Smooth muscle cell (in vitro differentiated cells): ENCODE measurements at regions not wholly inside any gene's neighbourhood (a gene's known extent, or its start where the extent isn't known, plus 50 kb on each side); places are given as distances from the start of the nearest gene placed in this dataset.

Experiments
- DNase-seq: peaks from one replicate; lab custom pipeline; 2025; ENCODE audit not compliant: unreplicated experiment; lab: John Stamatoyannopoulos, UW
- H2AFZ ChIP-seq: fragments of 200-600 bp; sonication (generic); 2 replicates; pipeline ENCODE4 v1.6.0; 2016; ENCODE audit warnings: antibody characterized with exemption, low read depth, mild to moderate bottlenecking
- H3F3A ChIP-seq: fragments of 200-600 bp; sonication (generic); 2 replicates; pipeline ENCODE4 v1.6.0; 2017; ENCODE audit warnings: antibody characterized with exemption, low read depth
- H3K27ac ChIP-seq: fragments of 200-600 bp; sonication (generic); 2 replicates; pipeline ENCODE4 v1.5.1; 2016; ENCODE audit warnings: low read depth, mild to moderate bottlenecking
- H3K27me3 ChIP-seq: fragments of 200-600 bp; sonication (generic); 2 replicates; pipeline ENCODE4 v1.6.1; 2016; ENCODE audit warnings: low read depth, mild to moderate bottlenecking
- H3K36me3 ChIP-seq: fragments of 200-600 bp; sonication (generic); 2 replicates; pipeline ENCODE4 v1.5.1; 2016; ENCODE audit warnings: low read depth
- H3K4me1 ChIP-seq: fragments of 200-600 bp; sonication (generic); 2 replicates; pipeline ENCODE4 v1.5.1; 2016; ENCODE audit warnings: low read depth
- H3K4me2 ChIP-seq: fragments of 200-600 bp; sonication (generic); 2 replicates; pipeline ENCODE4 v1.6.0; 2016; ENCODE audit warnings: mild to moderate bottlenecking
- H3K4me3 ChIP-seq: fragments of 200-600 bp; sonication (generic); 2 replicates; pipeline ENCODE4 v1.5.1; 2016; ENCODE audit warnings: mild to moderate bottlenecking
- H3K79me2 ChIP-seq: fragments of 200-600 bp; sonication (generic); 2 replicates; pipeline ENCODE4 v1.6.0; 2016; ENCODE audit warnings: low read depth, mild to moderate bottlenecking
- H3K9ac ChIP-seq: fragments of 200-600 bp; sonication (generic); 2 replicates; pipeline ENCODE4 v1.6.0; 2016; ENCODE audit warnings: low read depth
- H3K9me3 ChIP-seq: fragments of 200-600 bp; sonication (generic); replicated peaks from 2 replicates; pipeline ENCODE4 v1.5.1; 2016; ENCODE audit warnings: low read depth
- H4K20me1 ChIP-seq: fragments of 200-600 bp; sonication (generic); 2 replicates; pipeline ENCODE4 v1.6.0; 2016; ENCODE audit warnings: low read depth
- CTCF ChIP-seq: fragments of 200-600 bp; sonication (generic); IDR thresholded peaks from 2 replicates; pipeline ENCODE4 v1.5.1; 2017; ENCODE audit warnings: borderline replicate concordance, mild to moderate bottlenecking, antibody characterized with exemption; ENCODE audit not compliant: insufficient read depth, poor library complexity, severe bottlenecking
- WGBS: methylation state at CpG from one replicate; pipeline ENCODE4 v1.1.7; 2016; ENCODE audit warnings: low lambda C conversion rate; 5-methylcytosine and 5-hydroxymethylcytosine counted together

DNA sequence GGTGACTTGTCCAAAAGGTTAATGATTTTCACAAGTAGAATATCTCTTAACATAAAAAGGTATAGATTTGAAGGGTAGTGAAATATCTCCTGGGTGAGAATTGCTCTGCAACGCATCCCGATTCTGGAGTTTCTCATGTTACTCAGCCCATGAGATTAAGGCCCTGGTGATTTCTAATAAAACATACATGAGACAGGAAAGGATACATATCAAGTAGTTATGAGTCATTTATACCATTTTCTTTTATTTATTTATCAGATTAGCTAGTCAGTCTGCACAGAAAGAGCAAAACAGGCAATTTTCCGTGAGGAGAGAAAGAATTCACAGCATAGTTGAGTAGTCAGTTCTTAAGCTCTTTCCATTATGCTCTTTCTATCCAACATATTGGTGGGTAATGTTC lies 535.6 kb upstream of the ATP2B1 start:
- 79% methylated on average over 3 of the region's 3 CpGs for WGBS
- Histone ChIP-seq H3K4me3 (no peak overlapping the region), H3K36me3 (no peaks in the 10 kb centered on the region), H2AFZ (no peak overlapping the region), H3K79me2 (no peaks in the 10 kb centered on the region), H3K27ac (no peak overlapping the region), H3K9ac (no peak overlapping the region), H3K9me3 (no peaks in the 10 kb centered on the region), H3F3A (no peaks in the 10 kb centered on the region), H3K4me2 (no peak overlapping the region), H3K27me3 (no peaks in the 10 kb centered on the region), H3K4me1 (no peaks in the 10 kb centered on the region), H4K20me1 (no peaks in the 10 kb centered on the region)
- no peak for TF ChIP-seq CTCF
- DNase-seq: no peak

GRCh38 chr12:90243211-90243610 lies 534.6 kb upstream of the ATP2B1 start:
- Histone ChIP-seq H4K20me1 (no peaks in the 10 kb centered on the region), H3K9me3 (no peaks in the 10 kb centered on the region), H3K4me3 (no peak overlapping the region), H3K36me3 (no peaks in the 10 kb centered on the region), H3K4me1 (no peaks in the 10 kb centered on the region), H3F3A (no peaks in the 10 kb centered on the region), H3K27ac (no peak overlapping the region), H3K27me3 (no peaks in the 10 kb centered on the region), H3K9ac (no peak overlapping the region), H3K79me2 (no peaks in the 10 kb centered on the region), H2AFZ (no peak overlapping the region), H3K4me2 (no peak overlapping the region)
- no peak for TF ChIP-seq CTCF
- 93% methylated on average over 4 of the region's 4 CpGs for WGBS
- no peak for DNase-seq

DNA sequence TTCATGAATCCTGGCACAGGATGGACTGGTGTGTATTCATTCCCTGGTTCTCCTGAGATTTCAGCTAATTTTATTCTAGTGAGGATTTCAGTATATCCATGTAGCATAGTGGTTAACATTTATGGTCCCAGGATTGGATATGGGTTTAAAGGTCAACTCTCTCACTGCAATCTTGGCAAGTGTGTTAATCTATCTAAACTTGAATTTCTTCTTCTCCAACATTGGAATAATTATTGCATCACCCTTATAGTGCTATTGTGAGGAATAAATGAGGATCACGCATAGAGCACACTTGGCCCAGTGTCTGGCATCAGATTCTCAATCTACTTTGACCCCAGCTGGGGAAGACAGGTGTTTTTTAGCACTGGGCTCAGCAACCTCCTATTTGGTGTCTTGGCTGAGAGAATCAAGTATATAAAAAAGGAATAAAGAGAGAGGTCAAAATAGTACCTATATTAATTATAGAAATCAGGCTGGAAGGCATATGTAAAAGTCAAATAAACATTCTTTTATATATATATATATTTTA lies 531.2 kb upstream of the ATP2B1 start:
- DNase-seq: no peak
- no peaks in the 10 kb centered on the region for H3K79me2 ChIP-seq
- no peaks in the 10 kb centered on the region for H3K4me1 ChIP-seq
- 96% methylated on average over 1 of the region's 1 CpG for WGBS
- H3K27me3 ChIP-seq: no peaks in the 10 kb centered on the region
- no peak overlapping the region for H3K4me3 ChIP-seq
- H2AFZ ChIP-seq: no peak overlapping the region
- H3F3A ChIP-seq: no peaks in the 10 kb centered on the region
- no peak overlapping the region for H3K4me2 ChIP-seq
- no peaks in the 10 kb centered on the region for H4K20me1 ChIP-seq
- no peaks in the 10 kb centered on the region for H3K9me3 ChIP-seq
- TF ChIP-seq CTCF: no peak
- H3K9ac ChIP-seq: no peak overlapping the region
- H3K36me3 ChIP-seq: no peaks in the 10 kb centered on the region
- H3K27ac ChIP-seq: no peak overlapping the region

DNA sequence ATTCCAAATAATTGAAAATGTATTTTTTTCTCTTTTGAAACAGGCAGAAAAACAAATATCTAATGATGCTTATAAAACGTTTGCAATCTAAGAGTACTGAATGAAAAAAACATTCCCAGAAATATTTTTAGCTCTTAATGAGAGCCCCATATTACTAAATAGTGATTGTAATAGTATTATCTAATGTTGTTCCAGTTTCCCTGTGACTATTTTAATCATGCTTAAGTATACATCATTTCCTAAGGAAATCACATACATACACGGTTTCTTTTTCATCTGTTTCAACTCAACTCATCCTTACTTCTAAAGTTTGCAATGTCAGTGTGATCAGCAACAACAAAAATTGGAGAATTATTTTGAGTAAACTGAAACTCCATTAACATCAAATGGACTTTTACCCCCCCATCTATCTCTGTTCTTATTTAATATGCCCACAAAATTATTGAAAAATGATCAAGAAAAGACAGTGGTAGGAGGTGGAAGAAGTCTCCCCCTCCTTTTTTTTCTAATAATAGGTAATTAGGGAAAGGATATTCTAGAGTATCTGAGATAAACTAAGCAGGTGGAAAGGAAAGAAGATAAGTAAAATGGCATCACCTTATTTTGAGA lies 530.1 kb upstream of the ATP2B1 start:
- H3K4me2 ChIP-seq: no peak overlapping the region
- no peaks in the 10 kb centered on the region for H3K9me3 ChIP-seq
- H3K36me3 ChIP-seq: no peaks in the 10 kb centered on the region
- no peak overlapping the region for H3K9ac ChIP-seq
- no peak for DNase-seq
- no peaks in the 10 kb centered on the region for H3K79me2 ChIP-seq
- H3K27me3 ChIP-seq: no peaks in the 10 kb centered on the region
- no peaks in the 10 kb centered on the region for H4K20me1 ChIP-seq
- no peaks in the 10 kb centered on the region for H3F3A ChIP-seq
- 76% methylated on average over 2 of the region's 2 CpGs for WGBS
- H2AFZ ChIP-seq: no peak overlapping the region
- H3K4me3 ChIP-seq: no peak overlapping the region
- H3K27ac ChIP-seq: no peak overlapping the region
- no peaks in the 10 kb centered on the region for H3K4me1 ChIP-seq
- TF ChIP-seq CTCF: no peak
